HT1080 (cell line): ENCODE measurements at regions not wholly inside any gene's neighbourhood (a gene's known extent, or its start where the extent isn't known, plus 50 kb on each side); places are given as distances from the start of the nearest gene placed in this dataset.
A peak's percentile ranks its signal among the peaks of the same experiment; 100 is the strongest.
"Not testable (repeated sequence)": the region's sequence is repeated elsewhere in the genome, so short reads cannot be mapped to it uniquely, and the experiment has no call there.

Experiments used
- DNase-seq: peaks from one replicate; pipeline ENCODE4 v3.0.0-alpha.2; 2015; ENCODE audit warnings: low read depth

GRCh38 chr5:51559339-51559738, 176.1 kb downstream of the ISL1 start:
- no peak for DNase-seq

- no peak for DNase-seq
Observed at GRCh38 chr5:51559921-51560658, 176.8 kb downstream of the ISL1 start.

GRCh38 chr5:51566953-51567352, 183.7 kb downstream of the ISL1 start:
- DNase-seq = no peak

- DNase-seq = no peak
Observed at GRCh38 chr5:51567636-51568035, 184.4 kb downstream of the ISL1 start.

- DNase-seq = no peak
Observed at GRCh38 chr5:51573835-51574234, 190.6 kb downstream of the ISL1 start.

GRCh38 chr5:51582871-51583394, 199.7 kb downstream of the ISL1 start:
- DNase-seq = no peak

- DNase-seq = no peak
Observed at GRCh38 chr5:51598026-51598425, 214.8 kb downstream of the ISL1 start.

GRCh38 chr5:51599587-51599986, 216.3 kb downstream of the ISL1 start:
- no peak for DNase-seq

GRCh38 chr5:51604324-51604723, 221.1 kb downstream of the ISL1 start:
- no peak for DNase-seq

GRCh38 chr5:51606921-51607320, 223.7 kb downstream of the ISL1 start:
- DNase-seq = no peak

GRCh38 chr5:51618234-51618633, 235.0 kb downstream of the ISL1 start:
- DNase-seq = no peak

- DNase-seq = no peak
Observed at GRCh38 chr5:51621156-51621555, 237.9 kb downstream of the ISL1 start.

GRCh38 chr5:51622161-51622790, 239.0 kb downstream of the ISL1 start:
- no peak for DNase-seq

GRCh38 chr5:51625224-51625968, 242.1 kb downstream of the ISL1 start:
- no peak for DNase-seq

GRCh38 chr5:51632027-51632426, 248.8 kb downstream of the ISL1 start:
- DNase-seq = no peak

GRCh38 chr5:51632793-51633192, 249.5 kb downstream of the ISL1 start:
- DNase-seq = peak; percentile 18

GRCh38 chr5:51636973-51637372, 253.7 kb downstream of the ISL1 start:
- DNase-seq = not testable (repeated sequence)

GRCh38 chr5:51644976-51645375, 261.7 kb downstream of the ISL1 start:
- no peak for DNase-seq

- no peak for DNase-seq
Observed at GRCh38 chr5:51646482-51646881, 263.2 kb downstream of the ISL1 start.

GRCh38 chr5:51650824-51651223, 267.6 kb downstream of the ISL1 start:
- no peak for DNase-seq

- DNase-seq = peak; percentile 8
Observed at GRCh38 chr5:51651476-51651875, 268.2 kb downstream of the ISL1 start.

GRCh38 chr5:51651889-51652288, 268.6 kb downstream of the ISL1 start:
- peak; percentile 73 for DNase-seq
